ENCODE measurements at regions not wholly inside any gene's neighbourhood (a gene's known extent, or its start where the extent isn't known, plus 50 kb on each side); places are given as distances from the start of the nearest gene placed in this dataset.

GRCh38 chr3:150101016-150101415, 130.3 kb upstream of the PFN2 start:
- TF ChIP-seq CTCF (conservative IDR thresholded peaks at IDR 0.05 in 1 of 2, IDR thresholded peaks at IDR 0.05 in 1 of 2; ENCODE audit: low read depth in 1 of 2, low read length in 2 of 2) (no peak), EZH2 (IDR thresholded peaks at IDR 0.05; ENCODE audit: low read length, missing control alignments) (no peak)
- no peak overlapping the region for H3K27ac ChIP-seq (ENCODE audit: insufficient read depth, low read length)
- H2AFZ ChIP-seq (ENCODE audit: low read length) = no peak overlapping the region
- no peaks in the 10 kb centered on the region for H3K27me3 ChIP-seq (ENCODE audit: control insufficient read depth, insufficient read depth, low read length)
- no peaks in the 10 kb centered on the region for H3K9me3 ChIP-seq (ENCODE audit: control insufficient read depth, insufficient read depth, low read depth, low read length)
- no peak for DNase-seq (ENCODE audit: low read depth in 2 of 2)
- no peaks in the 10 kb centered on the region for H3K36me3 ChIP-seq (ENCODE audit: control insufficient read depth, insufficient read depth, low read length)
- H3K4me2 ChIP-seq (ENCODE audit: extremely low read depth, insufficient read depth, low read length) = no peak overlapping the region
- H3K4me3 ChIP-seq (replicated peaks in 1 of 4; ENCODE audit: control extremely low read depth in 1 of 4, insufficient read depth in 1 of 4, low read depth in 3 of 4, low read length in 4 of 4) = no peak overlapping the region
- no peaks in the 10 kb centered on the region for H4K20me1 ChIP-seq (ENCODE audit: control insufficient read depth, extremely low read depth, insufficient read depth, low read length)
- H3K4me1 ChIP-seq (ENCODE audit: control insufficient read depth, extremely low read depth, insufficient read depth, low read length) = peaks cover 12% of the 10 kb centered on the region
- H3K79me2 ChIP-seq (ENCODE audit: control insufficient read depth, insufficient read depth, low read length) = no peaks in the 10 kb centered on the region
- no peak overlapping the region for H3K9ac ChIP-seq (ENCODE audit: insufficient read depth, low read length)

GRCh38 chr3:150098621-150099020, 127.9 kb upstream of the PFN2 start:
- Histone ChIP-seq H3K36me3 (ENCODE audit: control insufficient read depth, insufficient read depth, low read length) (no peaks in the 10 kb centered on the region), H2AFZ (ENCODE audit: low read length) (no peak overlapping the region), H3K4me2 (ENCODE audit: extremely low read depth, insufficient read depth, low read length) (no peak overlapping the region), H3K4me1 (ENCODE audit: control insufficient read depth, extremely low read depth, insufficient read depth, low read length) (peaks cover 18% of the 10 kb centered on the region), H3K27me3 (ENCODE audit: control insufficient read depth, insufficient read depth, low read length) (no peaks in the 10 kb centered on the region), H3K9ac (ENCODE audit: insufficient read depth, low read length) (no peak overlapping the region), H3K27ac (ENCODE audit: insufficient read depth, low read length) (no peak overlapping the region), H4K20me1 (ENCODE audit: control insufficient read depth, extremely low read depth, insufficient read depth, low read length) (no peaks in the 10 kb centered on the region), H3K9me3 (ENCODE audit: control insufficient read depth, insufficient read depth, low read depth, low read length) (no peaks in the 10 kb centered on the region), H3K79me2 (ENCODE audit: control insufficient read depth, insufficient read depth, low read length) (no peaks in the 10 kb centered on the region), H3K4me3 (replicated peaks in 1 of 4; ENCODE audit: control extremely low read depth in 1 of 4, insufficient read depth in 1 of 4, low read depth in 3 of 4, low read length in 4 of 4) (no peak overlapping the region)
- no peak for DNase-seq (ENCODE audit: low read depth in 2 of 2)
- no peak for TF ChIP-seq CTCF (conservative IDR thresholded peaks at IDR 0.05 in 1 of 2, IDR thresholded peaks at IDR 0.05 in 1 of 2; ENCODE audit: low read depth in 1 of 2, low read length in 2 of 2)
- TF ChIP-seq EZH2 (IDR thresholded peaks at IDR 0.05; ENCODE audit: low read length, missing control alignments) = no peak

- H3K27ac ChIP-seq (ENCODE audit: insufficient read depth, low read length) = no peak overlapping the region
- H3K79me2 ChIP-seq (ENCODE audit: control insufficient read depth, insufficient read depth, low read length) = no peaks in the 10 kb centered on the region
- DNase-seq (ENCODE audit: low read depth in 2 of 2) = peak; percentile 50 to 84
These were observed 126.8 kb upstream of the PFN2 start for GRCh38 chr3:150097588-150097890.

More at GRCh38 chr3:150097588-150097890, 126.8 kb upstream of the PFN2 start:
- no peak overlapping the region for H2AFZ ChIP-seq (ENCODE audit: low read length)
- H3K9ac ChIP-seq (ENCODE audit: insufficient read depth, low read length) = no peak overlapping the region
- H3K4me3 ChIP-seq (replicated peaks in 1 of 4; ENCODE audit: control extremely low read depth in 1 of 4, insufficient read depth in 1 of 4, low read depth in 3 of 4, low read length in 4 of 4) = no peak overlapping the region
- TF ChIP-seq CTCF (conservative IDR thresholded peaks at IDR 0.05 in 1 of 2, IDR thresholded peaks at IDR 0.05 in 1 of 2; ENCODE audit: low read depth in 1 of 2, low read length in 2 of 2) (no peak), EZH2 (IDR thresholded peaks at IDR 0.05; ENCODE audit: low read length, missing control alignments) (no peak)
- no peaks in the 10 kb centered on the region for H3K36me3 ChIP-seq (ENCODE audit: control insufficient read depth, insufficient read depth, low read length)
- peaks cover 18% of the 10 kb centered on the region for H3K4me1 ChIP-seq (ENCODE audit: control insufficient read depth, extremely low read depth, insufficient read depth, low read length)
- peak overlapping the region; percentile 56 for H3K4me2 ChIP-seq (ENCODE audit: extremely low read depth, insufficient read depth, low read length)
- no peaks in the 10 kb centered on the region for H3K27me3 ChIP-seq (ENCODE audit: control insufficient read depth, insufficient read depth, low read length)
- H4K20me1 ChIP-seq (ENCODE audit: control insufficient read depth, extremely low read depth, insufficient read depth, low read length) = no peaks in the 10 kb centered on the region
- H3K9me3 ChIP-seq (ENCODE audit: control insufficient read depth, insufficient read depth, low read depth, low read length) = no peaks in the 10 kb centered on the region

Data from fibroblast of lung (primary cell).